ENCODE measurements at regions not wholly inside any gene's neighbourhood (a gene's known extent, or its start where the extent isn't known, plus 50 kb on each side); places are given as distances from the start of the nearest gene placed in this dataset.

- WGBS: 84% methylated on average over 6 of the region's 6 CpGs
- H3K4me1 ChIP-seq (ENCODE audit: control insufficient read depth in 4 of 4, insufficient read depth in 4 of 4, low read length in 3 of 4): no peaks in the 10 kb centered on the region
- H3K27me3 ChIP-seq (ENCODE audit: control insufficient read depth in 4 of 4, insufficient read depth in 4 of 4, low read length in 3 of 4): no peaks in the 10 kb centered on the region
- DNase-seq (ENCODE audit: low spot score): no peak
- H3K9ac ChIP-seq (ENCODE audit: low read depth in 1 of 2, low read length in 2 of 2): no peak overlapping the region
- no peaks in the 10 kb centered on the region for H3K36me3 ChIP-seq (ENCODE audit: control insufficient read depth in 4 of 4, insufficient read depth in 3 of 4, low read depth in 1 of 4, low read length in 3 of 4)
- H3K9me3 ChIP-seq (ENCODE audit: control insufficient read depth in 4 of 4, low read length in 3 of 4): peaks cover 0 to 5% (median 2%) of the 10 kb centered on the region in 4 donors
- H3K27ac ChIP-seq (ENCODE audit: low read depth in 1 of 2, low read length in 2 of 2): no peak overlapping the region
- no peak for TF ChIP-seq YY1 (IDR thresholded peaks at IDR 0.05)
- no peak for TF ChIP-seq FOXA1 (IDR thresholded peaks at IDR 0.05)
- no peak for TF ChIP-seq REST (IDR thresholded peaks at IDR 0.05)
- no peak for TF ChIP-seq JUND (IDR thresholded peaks at IDR 0.05)
- no peak for TF ChIP-seq CTCF (IDR thresholded peaks at IDR 0.05; ENCODE audit: low read depth, low read length, missing input control)
- no peak for TF ChIP-seq GABPA (IDR thresholded peaks at IDR 0.05 in 1 of 2, conservative IDR thresholded peaks at IDR 0.05 in 1 of 2)
- TF ChIP-seq RAD21 (IDR thresholded peaks at IDR 0.05): no peak
- no peak for TF ChIP-seq TAF1 (conservative IDR thresholded peaks at IDR 0.05)
- no peak overlapping the region for H3K4me3 ChIP-seq (ENCODE audit: low read depth in 1 of 3, low read length in 3 of 3)
Measured at GRCh38 chr5:124459984-124460383, 286.5 kb downstream of the ZNF608 start.

- H3K4me1 ChIP-seq (ENCODE audit: control insufficient read depth in 4 of 4, insufficient read depth in 4 of 4, low read length in 3 of 4): no peaks in the 10 kb centered on the region
- H3K27ac ChIP-seq (ENCODE audit: low read depth in 1 of 2, low read length in 2 of 2): no peak overlapping the region
- no peaks in the 10 kb centered on the region for H3K36me3 ChIP-seq (ENCODE audit: control insufficient read depth in 4 of 4, insufficient read depth in 3 of 4, low read depth in 1 of 4, low read length in 3 of 4)
- no peak for DNase-seq (ENCODE audit: low spot score)
- H3K27me3 ChIP-seq (ENCODE audit: control insufficient read depth in 4 of 4, insufficient read depth in 4 of 4, low read length in 3 of 4): no peaks in the 10 kb centered on the region
- H3K4me3 ChIP-seq (ENCODE audit: low read depth in 1 of 3, low read length in 3 of 3): no peak overlapping the region
- WGBS: 69% methylated on average over 1 of the region's 1 CpG
- H3K9ac ChIP-seq (ENCODE audit: low read depth in 1 of 2, low read length in 2 of 2): no peak overlapping the region
- peaks cover 0 to 5% (median 2%) of the 10 kb centered on the region in 4 donors for H3K9me3 ChIP-seq (ENCODE audit: control insufficient read depth in 4 of 4, low read length in 3 of 4)
- TF ChIP-seq REST (IDR thresholded peaks at IDR 0.05) (no peak), HNF4A (conservative IDR thresholded peaks at IDR 0.05) (no peak), ATF3 (IDR thresholded peaks at IDR 0.05) (no peak), FOXA1 (IDR thresholded peaks at IDR 0.05) (no peak), EGR1 (IDR thresholded peaks at IDR 0.05; ENCODE audit: low read depth in 2 of 2) (no peak), RAD21 (IDR thresholded peaks at IDR 0.05) (no peak), FOXA2 (IDR thresholded peaks at IDR 0.05) (no peak), NR2F2 (IDR thresholded peaks at IDR 0.05) (no peak), GABPA (IDR thresholded peaks at IDR 0.05 in 1 of 2, conservative IDR thresholded peaks at IDR 0.05 in 1 of 2) (no peak), YY1 (IDR thresholded peaks at IDR 0.05) (no peak), TAF1 (conservative IDR thresholded peaks at IDR 0.05) (no peak), JUND (IDR thresholded peaks at IDR 0.05) (no peak)
Measured at GRCh38 chr5:124457901-124458300, 288.5 kb downstream of the ZNF608 start.
